GM10266 (cell line): ENCODE measurements at regions not wholly inside any gene's neighbourhood (a gene's known extent, or its start where the extent isn't known, plus 50 kb on each side); places are given as distances from the start of the nearest gene placed in this dataset.

Experiments
- DNase-seq: peaks from one replicate; pipeline ENCODE4 v3.0.0; 2012; ENCODE audit errors: extremely low spot score
- TF ChIP-seq, protein P1 (sequence below): IDR thresholded peaks from 2 replicates; pipeline ENCODE4 v1.5.1; 2012; ENCODE audit warnings: mild to moderate bottlenecking, low read depth; ENCODE audit not compliant: control insufficient read depth, insufficient read depth; ENCODE audit errors: missing control alignments

DNA sequence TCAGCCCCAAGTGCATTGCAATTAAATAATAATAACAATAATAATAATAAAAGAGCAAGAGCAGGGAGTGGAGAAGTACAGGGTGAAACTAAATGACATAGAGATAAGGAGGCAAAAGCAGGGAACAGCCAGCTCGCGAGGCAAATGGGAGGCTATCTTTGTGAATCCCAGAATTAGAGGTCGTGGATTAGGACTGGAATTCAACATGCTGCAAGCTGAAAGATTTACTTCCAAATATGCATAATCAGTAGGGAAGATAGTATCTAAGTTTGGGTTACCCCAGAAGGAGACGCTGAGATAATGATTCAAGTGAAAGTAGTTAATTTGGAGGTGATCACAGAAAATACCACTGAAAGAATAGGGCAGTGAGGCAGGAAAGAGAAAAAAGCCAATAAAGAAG lies 119.4 kb upstream of the UBE2E2 start:
- TF ChIP-seq, protein P1, sequence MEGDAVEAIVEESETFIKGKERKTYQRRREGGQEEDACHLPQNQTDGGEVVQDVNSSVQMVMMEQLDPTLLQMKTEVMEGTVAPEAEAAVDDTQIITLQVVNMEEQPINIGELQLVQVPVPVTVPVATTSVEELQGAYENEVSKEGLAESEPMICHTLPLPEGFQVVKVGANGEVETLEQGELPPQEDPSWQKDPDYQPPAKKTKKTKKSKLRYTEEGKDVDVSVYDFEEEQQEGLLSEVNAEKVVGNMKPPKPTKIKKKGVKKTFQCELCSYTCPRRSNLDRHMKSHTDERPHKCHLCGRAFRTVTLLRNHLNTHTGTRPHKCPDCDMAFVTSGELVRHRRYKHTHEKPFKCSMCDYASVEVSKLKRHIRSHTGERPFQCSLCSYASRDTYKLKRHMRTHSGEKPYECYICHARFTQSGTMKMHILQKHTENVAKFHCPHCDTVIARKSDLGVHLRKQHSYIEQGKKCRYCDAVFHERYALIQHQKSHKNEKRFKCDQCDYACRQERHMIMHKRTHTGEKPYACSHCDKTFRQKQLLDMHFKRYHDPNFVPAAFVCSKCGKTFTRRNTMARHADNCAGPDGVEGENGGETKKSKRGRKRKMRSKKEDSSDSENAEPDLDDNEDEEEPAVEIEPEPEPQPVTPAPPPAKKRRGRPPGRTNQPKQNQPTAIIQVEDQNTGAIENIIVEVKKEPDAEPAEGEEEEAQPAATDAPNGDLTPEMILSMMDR = no peak

DNA sequence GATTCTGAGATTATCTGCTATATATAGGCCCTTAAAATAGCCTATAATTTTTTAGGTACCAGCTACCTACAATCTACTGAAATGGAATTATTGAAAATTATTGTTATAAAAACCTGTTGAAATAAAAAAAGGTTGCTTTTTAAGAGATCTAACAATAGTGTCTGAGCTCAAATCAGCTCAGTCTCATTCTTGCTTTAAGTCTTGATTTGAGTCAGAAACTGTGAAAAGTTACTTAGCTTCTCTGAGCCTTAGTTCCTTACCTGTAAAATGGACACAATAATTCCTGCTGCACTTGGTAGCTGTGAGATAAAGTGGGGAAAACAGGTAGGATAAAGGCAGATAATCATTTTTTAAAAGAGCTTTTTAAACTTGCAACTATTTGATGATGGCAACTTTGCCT lies 118.8 kb upstream of the UBE2E2 start:
- TF ChIP-seq, protein P1 = no peak
- DNase-seq = no peak

More for the DNA sequence above, 119.4 kb upstream of the UBE2E2 start:
- no peak for DNase-seq

DNA sequence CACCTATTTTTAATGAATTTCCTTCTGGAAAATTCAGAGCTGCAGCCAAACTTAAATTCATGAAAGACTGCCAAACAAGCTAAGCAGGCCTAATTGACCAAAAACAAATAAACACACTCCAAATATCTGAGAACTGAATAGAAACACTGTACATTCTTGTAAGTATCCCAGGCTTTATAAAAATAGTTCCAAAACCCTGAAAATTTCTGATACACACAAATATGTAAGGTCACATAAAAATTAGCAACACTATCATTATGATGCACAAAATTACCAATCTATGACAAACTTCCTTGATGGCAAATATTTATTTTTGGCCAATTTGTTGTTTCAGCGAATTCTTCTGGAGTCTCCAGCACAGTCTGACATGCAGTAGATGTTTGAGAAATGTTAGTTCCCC lies 117.9 kb upstream of the UBE2E2 start:
- no peak for DNase-seq
- TF ChIP-seq, protein P1 = no peak

DNA sequence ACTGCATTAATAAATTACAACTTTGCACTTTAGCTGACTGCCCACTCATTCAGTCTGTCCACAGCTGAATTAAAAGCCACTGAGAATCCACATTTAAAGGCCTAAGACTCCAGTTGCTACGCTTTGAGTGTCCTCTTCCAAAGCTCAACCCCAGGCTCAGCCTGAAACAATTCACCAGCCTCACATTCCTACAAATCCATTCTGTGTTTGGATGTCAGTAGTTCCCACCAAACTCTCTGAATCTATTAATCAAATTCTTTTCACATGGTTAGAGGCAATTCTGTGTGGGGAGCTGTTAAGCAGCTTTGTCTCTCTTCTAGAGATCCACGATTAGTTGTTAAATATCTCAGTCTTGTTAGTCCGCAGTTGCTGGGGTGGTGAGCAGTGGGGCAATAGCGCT lies 116.8 kb upstream of the UBE2E2 start:
- TF ChIP-seq, protein P1 = no peak
- DNase-seq = no peak

DNA sequence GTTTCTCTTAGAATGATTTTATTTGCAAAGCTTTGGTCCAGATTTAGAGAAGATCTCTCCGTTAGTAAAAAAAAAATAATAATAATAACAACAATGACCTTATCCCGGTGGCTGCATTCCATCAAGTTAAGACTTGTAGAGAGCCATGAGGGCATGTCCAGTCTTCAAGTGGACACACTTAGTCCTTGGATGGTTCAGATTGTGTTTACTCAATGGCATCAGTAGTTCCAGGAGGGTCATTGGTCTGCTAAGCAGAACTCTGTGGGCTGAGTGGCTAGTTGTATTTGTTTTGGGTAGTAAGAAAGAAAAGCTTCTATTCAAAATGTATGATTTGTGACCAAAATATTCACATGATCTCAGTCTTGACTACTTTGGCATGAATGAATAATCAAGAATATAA lies 116.3 kb upstream of the UBE2E2 start:
- TF ChIP-seq, protein P1 = no peak

DNA sequence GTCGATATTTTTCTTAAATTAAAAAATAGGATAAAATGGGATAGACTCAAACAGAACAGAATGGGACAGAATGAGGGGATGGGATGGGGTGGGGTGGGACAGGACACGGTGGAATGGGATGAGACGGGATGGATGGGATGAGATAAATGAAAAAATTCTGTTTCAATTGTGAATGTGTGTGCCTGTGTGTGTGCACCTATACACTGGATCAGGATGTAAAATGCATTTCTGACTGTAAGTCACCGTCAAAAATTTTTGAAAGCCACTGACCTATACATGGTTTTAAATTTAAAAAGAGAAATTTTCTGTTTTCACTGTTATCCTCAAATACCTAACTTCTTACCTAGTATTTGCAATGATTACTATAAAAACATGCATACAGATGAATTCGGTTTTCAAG lies 108.7 kb upstream of the UBE2E2 start:
- no peak for DNase-seq
- TF ChIP-seq, protein P1 = no peak

More for the DNA sequence above, 116.3 kb upstream of the UBE2E2 start:
- DNase-seq = no peak

DNA sequence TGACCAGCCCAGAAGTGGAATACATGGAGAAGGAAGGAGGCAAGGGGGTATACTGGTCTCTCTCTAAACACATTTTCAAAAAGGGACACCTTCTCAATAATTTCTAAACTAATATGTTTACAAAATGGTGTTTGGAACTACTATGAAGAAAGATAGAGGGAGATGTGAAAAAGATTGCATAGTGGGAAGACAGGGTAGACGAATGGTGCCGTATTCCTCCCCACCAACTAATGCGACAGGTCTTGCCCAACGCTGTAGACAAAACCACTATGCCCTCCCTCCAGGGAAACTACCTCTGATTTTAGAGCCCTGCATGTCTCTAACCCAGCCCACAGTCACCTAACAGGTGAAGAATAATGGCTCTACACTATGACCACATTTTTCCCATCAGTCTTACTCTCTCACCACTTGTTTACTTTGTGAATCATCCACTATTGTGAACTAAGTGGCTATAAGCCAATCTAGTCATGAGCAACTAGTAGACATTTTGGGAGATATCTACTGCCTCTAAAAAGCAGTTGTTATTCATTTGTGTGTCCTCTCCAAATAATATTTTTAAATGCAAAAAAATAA lies 108.2 kb upstream of the UBE2E2 start:
- no peak for DNase-seq
- TF ChIP-seq, protein P1 = no peak
